ENCODE measurements at regions not wholly inside any gene's neighbourhood (a gene's known extent, or its start where the extent isn't known, plus 50 kb on each side); places are given as distances from the start of the nearest gene placed in this dataset.
"Not testable (repeated sequence)": the region's sequence is repeated elsewhere in the genome, so short reads cannot be mapped to it uniquely, and the experiment has no call there.

- in situ Hi-C loops (cut with HindIII; ENCODE audit: low pct_unique_long_range_greater_than_20kb, low sequenced_read_pairs), result no loop called here
- no peak for DNase-seq (ENCODE audit: low read depth, low spot score)
Observed at GRCh38 chr1:213438339-213438738, 387.3 kb downstream of the RPS6KC1 start.

GRCh38 chr1:213439703-213440102 lies 388.7 kb downstream of the RPS6KC1 start:
- DNase-seq (ENCODE audit: low read depth, low spot score), result no peak
- in situ Hi-C loops (cut with HindIII; ENCODE audit: low pct_unique_long_range_greater_than_20kb, low sequenced_read_pairs), result no loop called here

GRCh38 chr1:213440766-213441165 lies 389.7 kb downstream of the RPS6KC1 start:
- in situ Hi-C loops (cut with HindIII; ENCODE audit: low pct_unique_long_range_greater_than_20kb, low sequenced_read_pairs), result no loop called here
- no peak for DNase-seq (ENCODE audit: low read depth, low spot score)

GRCh38 chr1:213443415-213443814 lies 392.4 kb downstream of the RPS6KC1 start:
- in situ Hi-C loops (cut with HindIII; ENCODE audit: low pct_unique_long_range_greater_than_20kb, low sequenced_read_pairs), result no loop called here
- DNase-seq (ENCODE audit: low read depth, low spot score), result no peak

- DNase-seq (ENCODE audit: low read depth, low spot score), result no peak
- in situ Hi-C loops (cut with HindIII; ENCODE audit: low pct_unique_long_range_greater_than_20kb, low sequenced_read_pairs), result no loop called here
Observed at GRCh38 chr1:213444224-213444623, 393.2 kb downstream of the RPS6KC1 start.

GRCh38 chr1:213446496-213446895 lies 395.5 kb downstream of the RPS6KC1 start:
- in situ Hi-C loops (cut with HindIII; ENCODE audit: low pct_unique_long_range_greater_than_20kb, low sequenced_read_pairs), result no loop called here
- no peak for DNase-seq (ENCODE audit: low read depth, low spot score)

GRCh38 chr1:213448360-213448759 lies 397.3 kb downstream of the RPS6KC1 start:
- DNase-seq (ENCODE audit: low read depth, low spot score), result no peak
- in situ Hi-C loops (cut with HindIII; ENCODE audit: low pct_unique_long_range_greater_than_20kb, low sequenced_read_pairs), result no loop called here

- in situ Hi-C loops (cut with HindIII; ENCODE audit: low pct_unique_long_range_greater_than_20kb, low sequenced_read_pairs), result no loop called here
Observed at GRCh38 chr1:213448776-213449175, 397.7 kb downstream of the RPS6KC1 start.

GRCh38 chr1:213452501-213452900 lies 401.5 kb downstream of the RPS6KC1 start:
- DNase-seq (ENCODE audit: low read depth, low spot score), result no peak
- in situ Hi-C loops (cut with HindIII; ENCODE audit: low pct_unique_long_range_greater_than_20kb, low sequenced_read_pairs), result no loop called here

More at GRCh38 chr1:213448776-213449175, 397.7 kb downstream of the RPS6KC1 start:
- DNase-seq (ENCODE audit: low read depth, low spot score), result no peak

- in situ Hi-C loops (cut with HindIII; ENCODE audit: low pct_unique_long_range_greater_than_20kb, low sequenced_read_pairs), result no loop called here
- no peak for DNase-seq (ENCODE audit: low read depth, low spot score)
Observed at GRCh38 chr1:213457186-213457585, 406.1 kb downstream of the RPS6KC1 start.

GRCh38 chr1:213457733-213458132 lies 406.7 kb downstream of the RPS6KC1 start:
- in situ Hi-C loops (cut with HindIII; ENCODE audit: low pct_unique_long_range_greater_than_20kb, low sequenced_read_pairs), result no loop called here

GRCh38 chr1:213462374-213462773 lies 411.3 kb downstream of the RPS6KC1 start:
- in situ Hi-C loops (cut with HindIII; ENCODE audit: low pct_unique_long_range_greater_than_20kb, low sequenced_read_pairs); DNase-seq (ENCODE audit: low read depth, low spot score): not testable (repeated sequence)

More at GRCh38 chr1:213457733-213458132, 406.7 kb downstream of the RPS6KC1 start:
- no peak for DNase-seq (ENCODE audit: low read depth, low spot score)

- in situ Hi-C loops (cut with HindIII; ENCODE audit: low pct_unique_long_range_greater_than_20kb, low sequenced_read_pairs), result no loop called here
- DNase-seq (ENCODE audit: low read depth, low spot score), result no peak
Observed at GRCh38 chr1:213464786-213465460, 413.9 kb downstream of the RPS6KC1 start.

- no peak for DNase-seq (ENCODE audit: low read depth, low spot score)
- in situ Hi-C loops (cut with HindIII; ENCODE audit: low pct_unique_long_range_greater_than_20kb, low sequenced_read_pairs), result no loop called here
Observed at GRCh38 chr1:213466541-213466940, 415.5 kb downstream of the RPS6KC1 start.

GRCh38 chr1:213474054-213474453 lies 423.0 kb downstream of the RPS6KC1 start:
- in situ Hi-C loops (cut with HindIII; ENCODE audit: low pct_unique_long_range_greater_than_20kb, low sequenced_read_pairs), result no loop called here

GRCh38 chr1:213481395-213481794 lies 430.4 kb downstream of the RPS6KC1 start:
- DNase-seq (ENCODE audit: low read depth, low spot score), result no peak
- in situ Hi-C loops (cut with HindIII; ENCODE audit: low pct_unique_long_range_greater_than_20kb, low sequenced_read_pairs), result no loop called here

More at GRCh38 chr1:213474054-213474453, 423.0 kb downstream of the RPS6KC1 start:
- no peak for DNase-seq (ENCODE audit: low read depth, low spot score)

GRCh38 chr1:213484333-213484732 lies 433.3 kb downstream of the RPS6KC1 start:
- no peak for DNase-seq (ENCODE audit: low read depth, low spot score)

GRCh38 chr1:213484758-213485157 lies 433.7 kb downstream of the RPS6KC1 start:
- in situ Hi-C loops (cut with HindIII; ENCODE audit: low pct_unique_long_range_greater_than_20kb, low sequenced_read_pairs), result no loop called here

More at GRCh38 chr1:213484333-213484732, 433.3 kb downstream of the RPS6KC1 start:
- in situ Hi-C loops (cut with HindIII; ENCODE audit: low pct_unique_long_range_greater_than_20kb, low sequenced_read_pairs), result no loop called here

GRCh38 chr1:213486488-213486887 lies 435.4 kb downstream of the RPS6KC1 start:
- no peak for DNase-seq (ENCODE audit: low read depth, low spot score)
- in situ Hi-C loops (cut with HindIII; ENCODE audit: low pct_unique_long_range_greater_than_20kb, low sequenced_read_pairs), result no loop called here

More at GRCh38 chr1:213484758-213485157, 433.7 kb downstream of the RPS6KC1 start:
- no peak for DNase-seq (ENCODE audit: low read depth, low spot score)
